T-helper 1 cell (primary cell): ENCODE measurements at regions not wholly inside any gene's neighbourhood (a gene's known extent, or its start where the extent isn't known, plus 50 kb on each side); places are given as distances from the start of the nearest gene placed in this dataset.

Source experiments
- DNase-seq, 5 donors: peaks; one replicate each; pipeline ENCODE4 v3.0.0-alpha.2; 2012 to 2020

GRCh38 chr10:47237316-47238260, 62.4 kb upstream of the GDF10 start:
- DNase-seq: no peak

- no peak for DNase-seq
These were observed 61.5 kb upstream of the GDF10 start for GRCh38 chr10:47238331-47239095.

GRCh38 chr10:47239211-47239610, 60.8 kb upstream of the GDF10 start:
- DNase-seq: no peak

- no peak for DNase-seq
These were observed 59.8 kb upstream of the GDF10 start for GRCh38 chr10:47240173-47240572.

DNA sequence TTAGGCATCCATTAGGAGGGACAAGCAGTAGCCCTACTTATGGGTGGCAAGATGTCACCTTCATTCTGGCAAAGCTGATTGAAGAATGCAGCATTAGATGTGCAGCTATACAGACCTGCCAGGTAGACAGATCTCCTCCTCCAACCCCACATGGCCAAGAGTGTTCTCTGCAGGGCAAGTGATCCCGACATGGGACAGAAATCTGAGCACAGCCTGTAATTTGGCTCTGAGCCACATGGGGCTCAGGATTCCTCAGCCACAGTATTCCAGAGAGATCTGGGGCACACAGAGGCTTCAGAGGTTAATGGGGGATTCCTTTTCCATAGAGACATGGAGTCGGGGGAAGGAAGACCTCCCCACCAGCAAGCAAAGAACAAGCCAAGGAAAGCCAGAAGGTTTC, 58.7 kb upstream of the GDF10 start:
- DNase-seq: no peak

DNA sequence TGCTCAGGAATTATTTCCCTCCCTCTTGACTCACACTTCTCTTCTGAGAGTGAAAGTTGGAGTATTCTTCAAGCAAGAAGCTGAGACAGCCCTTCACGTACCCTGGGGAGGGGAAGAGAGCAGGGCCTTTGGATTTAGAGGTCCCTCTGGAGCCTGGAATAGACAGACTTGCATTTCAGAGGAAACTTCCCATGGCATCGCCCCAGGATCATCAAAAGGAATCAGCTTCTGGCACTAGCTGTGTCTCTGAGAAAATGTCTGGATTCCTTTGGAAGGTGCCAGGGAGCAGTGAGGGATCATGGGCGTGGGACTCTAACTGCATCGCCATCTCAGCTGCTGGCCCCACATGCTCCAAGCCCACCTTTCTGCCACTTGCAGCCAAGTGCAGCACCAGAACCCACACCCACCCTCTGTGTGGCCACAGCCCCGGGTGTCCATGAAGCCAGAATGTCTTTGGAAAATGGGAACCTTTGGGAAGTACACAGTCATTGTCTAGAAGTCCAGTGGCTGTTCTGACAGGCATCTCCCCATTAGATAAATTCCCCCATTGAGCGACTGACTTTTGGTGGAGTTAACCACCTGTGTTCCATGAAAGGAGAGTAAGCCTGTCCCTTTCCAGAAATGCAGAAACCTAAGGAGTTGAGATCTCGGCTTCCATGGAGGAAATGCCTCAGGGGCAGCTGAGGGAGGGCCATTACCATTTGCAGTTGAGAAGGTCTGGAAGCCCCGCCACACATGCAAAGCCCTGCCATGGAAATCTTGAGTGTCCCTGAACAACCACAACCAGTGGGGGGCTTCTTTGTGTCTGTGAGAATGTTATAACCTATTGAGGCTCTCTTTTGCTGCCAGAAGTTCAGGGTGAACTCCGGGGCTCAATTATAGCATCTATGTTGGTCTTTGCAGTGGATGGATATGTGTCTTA, 57.8 kb upstream of the GDF10 start:
- no peak for DNase-seq

DNA sequence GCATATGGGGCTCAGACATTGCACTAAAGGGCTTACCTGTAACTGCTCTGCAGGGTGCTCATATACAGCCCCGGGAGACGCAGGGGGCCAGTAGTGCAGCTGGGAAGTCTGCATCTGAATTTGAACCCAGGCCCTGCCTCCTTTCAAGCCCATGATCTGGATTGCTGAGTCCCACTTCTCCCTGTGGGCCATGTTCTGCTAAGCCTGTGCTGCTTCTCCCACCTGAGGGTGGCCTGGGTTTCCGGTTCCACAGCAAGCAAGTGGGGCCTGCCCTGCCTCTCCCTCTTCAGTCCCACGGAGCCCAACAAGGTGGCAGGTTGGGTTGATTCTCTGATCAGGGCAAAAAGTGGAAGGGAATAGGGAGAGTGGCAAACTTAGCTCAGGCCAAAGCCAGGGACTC, 56.6 kb upstream of the GDF10 start:
- DNase-seq: no peak

DNA sequence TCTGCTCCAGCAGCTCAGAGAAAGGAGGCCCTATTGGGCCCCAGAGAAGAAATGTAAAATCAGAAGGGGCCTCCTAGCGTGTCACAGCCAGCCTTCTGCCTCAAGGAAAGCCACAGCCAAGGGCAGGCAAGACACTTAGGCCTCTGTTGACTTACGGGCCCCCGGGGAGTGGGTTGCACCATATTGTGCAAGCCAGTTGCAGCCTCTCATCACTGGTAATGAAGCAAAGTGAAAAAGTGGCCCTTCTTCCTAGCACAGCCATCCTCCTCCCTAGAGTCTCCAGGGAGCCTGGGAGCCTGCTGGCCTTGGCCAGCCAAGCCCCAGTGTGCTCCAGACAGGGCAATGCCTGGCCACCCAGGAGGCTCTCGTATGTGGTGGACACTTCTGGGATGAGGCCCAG, 56.2 kb upstream of the GDF10 start:
- DNase-seq: no peak

DNA sequence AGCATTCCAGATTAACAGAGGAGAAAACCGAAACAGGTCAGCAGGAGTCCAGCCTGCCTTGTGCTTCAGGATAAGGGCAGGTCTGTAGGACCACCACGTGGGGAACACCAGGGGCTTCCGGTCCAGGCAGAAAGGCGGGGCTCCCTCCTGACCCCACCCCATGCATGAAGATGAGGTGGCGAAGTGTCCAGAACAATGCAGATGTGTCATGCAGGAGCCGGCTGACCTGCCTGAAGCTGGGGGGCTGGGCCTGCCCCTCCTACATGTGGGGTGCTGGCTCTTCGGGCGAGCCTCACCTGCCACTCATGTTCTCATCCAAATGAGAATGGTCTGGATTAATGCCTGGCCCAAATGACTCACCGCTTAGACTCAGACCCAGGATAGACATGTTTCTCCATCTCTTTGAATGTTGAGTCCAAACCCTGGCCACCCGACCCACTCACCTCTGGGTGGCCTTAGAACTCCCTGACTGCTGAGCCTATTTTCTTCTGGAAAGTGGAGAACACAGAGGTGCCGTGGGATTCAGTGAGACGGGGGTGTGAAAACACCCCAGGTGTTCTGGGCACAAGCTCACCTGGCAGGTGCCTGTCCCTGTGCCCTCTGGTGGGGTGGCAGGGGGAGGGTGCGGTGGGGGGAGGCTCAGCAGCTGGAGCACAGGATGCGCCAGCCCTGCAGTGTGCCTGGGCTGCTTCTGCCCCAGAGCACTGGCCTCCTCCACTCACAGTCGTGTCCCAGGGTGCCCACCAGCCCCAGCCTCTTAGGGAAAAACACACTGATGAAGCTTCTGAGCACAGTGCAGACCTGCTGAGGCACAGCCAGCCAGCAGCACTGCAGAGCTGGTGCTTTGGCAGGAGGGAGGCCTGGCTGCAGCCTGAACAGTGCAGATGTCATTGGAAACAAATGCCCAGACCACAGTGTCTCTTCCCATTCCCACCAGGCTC, 55.2 kb upstream of the GDF10 start:
- DNase-seq: no peak

- no peak for DNase-seq
These were observed 54.2 kb upstream of the GDF10 start for GRCh38 chr10:47245731-47246350.

DNA sequence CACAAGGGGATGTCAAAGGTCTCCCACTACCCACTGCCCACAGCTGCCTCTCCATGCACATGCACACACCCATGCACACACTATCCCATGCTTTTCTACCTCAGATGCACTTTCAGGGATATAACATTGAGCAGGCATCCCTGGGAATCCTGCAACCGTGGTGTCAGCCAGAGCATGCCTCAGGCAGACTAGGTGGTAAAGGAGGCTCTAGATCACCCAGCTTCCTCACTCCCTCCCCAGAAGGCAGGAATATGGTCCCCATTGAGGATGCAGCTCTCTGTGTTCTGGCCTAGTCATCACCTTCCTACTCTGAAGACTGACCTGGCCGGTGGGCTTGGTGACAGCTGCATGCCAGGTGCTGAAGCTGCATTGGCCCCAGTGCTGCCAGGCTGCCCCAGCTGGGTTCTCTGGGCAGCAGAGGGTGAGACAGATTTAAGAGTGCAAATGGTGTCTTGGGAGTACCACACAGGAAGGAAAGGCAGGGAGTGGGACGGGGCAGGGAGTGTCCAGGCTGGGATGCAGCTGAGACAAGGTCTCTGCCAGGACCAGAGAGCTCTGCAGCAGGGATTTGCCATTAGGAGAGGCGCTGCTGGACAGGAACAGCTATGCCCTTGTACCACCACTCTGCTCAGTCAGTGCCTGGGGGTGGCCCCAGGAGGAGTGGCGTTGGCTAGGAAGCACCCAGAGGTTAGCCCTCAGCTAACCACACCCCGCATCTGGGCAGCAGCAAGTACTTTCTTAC, 53.4 kb upstream of the GDF10 start:
- DNase-seq: no peak

DNA sequence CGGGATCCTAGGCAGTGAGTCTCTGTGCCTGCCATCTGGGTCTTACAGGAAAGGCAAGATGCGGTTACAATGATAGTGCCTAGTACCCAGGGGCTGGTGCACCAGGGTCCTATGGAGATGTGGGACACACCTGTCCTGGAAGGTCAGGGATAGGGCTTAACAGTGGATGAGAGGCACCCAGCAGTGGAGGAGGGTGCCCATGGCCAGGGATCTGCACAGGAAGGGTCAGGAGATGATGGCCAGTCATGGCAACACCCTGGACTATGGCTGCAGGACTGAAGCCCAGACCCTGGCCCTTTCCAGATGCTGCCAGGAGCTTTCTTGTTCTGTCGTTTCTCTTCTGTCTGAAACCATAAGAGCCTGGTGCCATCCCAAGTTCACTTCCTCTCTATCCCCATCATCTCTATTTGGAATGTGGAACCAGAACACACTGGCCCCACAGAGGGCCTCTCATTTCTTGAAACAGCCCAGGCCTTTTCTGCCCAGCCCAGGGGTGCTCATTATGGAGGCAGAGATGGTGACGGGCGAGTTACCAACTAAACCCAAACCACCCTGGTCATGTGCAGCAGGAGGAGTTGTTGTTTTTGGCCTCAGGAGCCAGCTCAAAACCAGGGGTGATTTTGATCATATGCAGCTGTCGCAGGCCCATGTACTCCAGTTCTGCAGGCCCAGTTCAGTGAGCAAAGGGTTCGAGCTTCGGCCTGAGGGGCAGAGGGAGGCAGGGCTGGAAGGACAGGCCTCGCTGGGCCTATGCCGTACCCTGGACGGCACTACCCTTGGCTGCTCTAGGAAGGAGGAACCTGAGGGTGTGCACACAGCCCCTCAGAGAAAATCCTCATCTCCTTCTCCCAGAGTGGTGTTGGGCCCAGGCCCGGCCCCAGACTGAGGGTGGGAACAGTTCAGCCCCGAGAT, 52.6 kb upstream of the GDF10 start:
- no peak for DNase-seq

- DNase-seq: no peak
These were observed 51.5 kb upstream of the GDF10 start for GRCh38 chr10:47248386-47249090.

GRCh38 chr10:47249881-47250280, 50.1 kb upstream of the GDF10 start:
- no peak for DNase-seq
